CD4-positive, CD25-positive, alpha-beta regulatory T cell (primary cell): ENCODE measurements at regions not wholly inside any gene's neighbourhood (a gene's known extent, or its start where the extent isn't known, plus 50 kb on each side); places are given as distances from the start of the nearest gene placed in this dataset.

Experiments
- ATAC-seq, 2 donors: fragments of 150-1000 bp; cut with Tn5 transposase; one replicate each; pipeline ENCODE4 v1.10.0; 2021; ENCODE audit warnings: low read depth in 2 of 2, moderate number of reproducible peaks in 2 of 2, moderate library complexity in 1 of 2
- DNase-seq, 3 donors: peaks; one replicate each; pipeline versions ENCODE4 v3.0.0 to v3.0.0-alpha.2; 2012 to 2022; ENCODE audit warnings: mixed read lengths in 1 of 3
- H3K27ac ChIP-seq: one replicate; pipeline ENCODE4 v1.7.0; 2013; ENCODE audit warnings: mild to moderate bottlenecking, low read length; ENCODE audit not compliant: insufficient read depth, poor library complexity, severe bottlenecking
- H3K27me3 ChIP-seq: one replicate; pipeline ENCODE4 v1.7.0; 2013; ENCODE audit warnings: low read length; ENCODE audit not compliant: control insufficient read depth, insufficient read depth
- H3K36me3 ChIP-seq: one replicate; pipeline ENCODE4 v1.7.0; 2013; ENCODE audit warnings: mild to moderate bottlenecking, low read length, moderate library complexity; ENCODE audit not compliant: control insufficient read depth, insufficient read depth
- H3K4me1 ChIP-seq: 2 replicates; pipeline ENCODE4 v1.7.0; 2013; ENCODE audit warnings: mild to moderate bottlenecking, low read length; ENCODE audit not compliant: insufficient read depth, control insufficient read depth, poor library complexity, severe bottlenecking
- H3K4me3 ChIP-seq: one replicate; pipeline ENCODE4 v1.7.0; 2013; ENCODE audit warnings: low read depth, mild to moderate bottlenecking, low read length, moderate library complexity
- H3K9me3 ChIP-seq, 2 experiments: 1 replicate in 1 of 2; 2 replicates in 1 of 2; pipeline ENCODE4 v1.7.0; 2013; ENCODE audit warnings: low read length in 2 of 2, mild to moderate bottlenecking in 1 of 2, moderate library complexity in 1 of 2; ENCODE audit not compliant: control insufficient read depth in 2 of 2
- H3K27ac Mint-ChIP-seq, 3 donors: one replicate each; pipeline ENCODE4 v1.8.0; 2020 to 2022; ENCODE audit warnings: mild to moderate bottlenecking in 3 of 3, mixed read lengths in 3 of 3, moderate library complexity in 2 of 3
- H3K27me3 Mint-ChIP-seq: one replicate; pipeline ENCODE4 v1.8.0; 2022; ENCODE audit warnings: mild to moderate bottlenecking, mixed read lengths
- H3K36me3 Mint-ChIP-seq: one replicate; pipeline ENCODE4 v1.8.0; 2020; ENCODE audit warnings: mixed read lengths
- H3K4me1 Mint-ChIP-seq, 4 donors: one replicate each; pipeline ENCODE4 v1.8.0; 2020 to 2022; ENCODE audit warnings: mixed read lengths in 4 of 4, mild to moderate bottlenecking in 1 of 4
- H3K4me3 Mint-ChIP-seq, 4 donors: one replicate each; pipeline ENCODE4 v1.8.0; 2020 to 2022; ENCODE audit warnings: mild to moderate bottlenecking in 4 of 4, mixed read lengths in 4 of 4, moderate library complexity in 3 of 4
- H3K9me3 Mint-ChIP-seq, 7 donors: one replicate each; pipeline ENCODE4 v1.8.0; 2020 to 2022; ENCODE audit warnings: mixed read lengths in 7 of 7, mild to moderate bottlenecking in 3 of 7, moderate library complexity in 2 of 7

DNA sequence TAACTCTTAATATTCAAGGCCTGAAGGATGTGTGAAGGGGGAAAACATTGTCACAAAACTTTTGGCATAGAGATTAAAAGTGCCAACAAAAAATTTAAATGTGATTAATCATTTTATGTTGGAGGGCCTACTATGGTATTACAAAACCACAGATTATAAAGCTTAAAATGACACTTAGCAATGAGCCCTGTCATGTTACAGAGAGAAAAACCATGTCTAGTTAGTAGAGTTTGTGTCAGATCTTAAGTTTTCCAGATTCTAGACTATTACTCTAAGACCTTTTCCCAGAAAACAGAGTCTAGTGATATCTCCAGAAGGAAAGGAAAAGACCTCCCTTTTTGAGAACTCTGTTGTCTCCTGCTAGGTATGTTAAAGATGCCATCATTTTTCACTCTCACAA is 239.1 kb upstream of the DKK2 start:
- Mint-ChIP-seq H3K4me1 (no peaks in the 10 kb centered on the region), H3K27me3 (no peaks in the 10 kb centered on the region), H3K27ac (no peak overlapping the region), H3K9me3 (peaks cover 0 to 3% (median 0%) of the 10 kb centered on the region in 7 donors), H3K4me3 (no peak overlapping the region), H3K36me3 (no peaks in the 10 kb centered on the region)
- H3K27ac ChIP-seq, result no peak overlapping the region
- ATAC-seq, result no peak
- H3K36me3 ChIP-seq, result no peaks in the 10 kb centered on the region
- H3K27me3 ChIP-seq, result no peaks in the 10 kb centered on the region
- no peaks in the 10 kb centered on the region for H3K4me1 ChIP-seq
- DNase-seq, result no peak
- H3K9me3 ChIP-seq, result no peaks in the 10 kb centered on the region
- no peak overlapping the region for H3K4me3 ChIP-seq

DNA sequence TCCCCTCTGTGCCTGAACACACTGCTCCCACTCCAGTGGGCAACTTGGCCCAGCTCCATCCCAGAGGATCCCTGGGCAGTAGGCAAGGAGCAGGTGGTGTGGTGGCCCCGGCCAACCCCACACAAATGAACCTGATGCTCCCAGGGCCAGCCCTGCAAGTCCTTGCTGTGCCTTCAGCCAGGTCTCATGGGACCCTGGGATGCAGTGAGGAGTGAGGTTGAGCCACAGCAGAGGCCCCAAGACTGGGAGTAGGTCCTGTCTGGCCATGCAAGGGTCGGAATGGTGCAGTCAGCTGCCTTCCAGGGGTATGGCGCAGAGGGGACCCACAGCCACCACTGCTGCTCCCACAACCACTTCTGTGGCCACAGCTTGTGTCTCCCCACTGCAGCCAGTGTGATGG is 234.5 kb upstream of the DKK2 start:
- Histone ChIP-seq H3K9me3 (no peaks in the 10 kb centered on the region), H3K4me1 (no peaks in the 10 kb centered on the region), H3K36me3 (no peaks in the 10 kb centered on the region), H3K4me3 (no peak overlapping the region), H3K27ac (no peak overlapping the region), H3K27me3 (no peaks in the 10 kb centered on the region)
- H3K4me1 Mint-ChIP-seq, result no peaks in the 10 kb centered on the region
- ATAC-seq (no peak), DNase-seq (no peak)
- no peak overlapping the region for H3K4me3 Mint-ChIP-seq
- H3K27me3 Mint-ChIP-seq, result no peaks in the 10 kb centered on the region
- H3K27ac Mint-ChIP-seq, result no peak overlapping the region
- H3K9me3 Mint-ChIP-seq, result peaks cover 0 to 3% (median 0%) of the 10 kb centered on the region in 7 donors
- no peaks in the 10 kb centered on the region for H3K36me3 Mint-ChIP-seq

DNA sequence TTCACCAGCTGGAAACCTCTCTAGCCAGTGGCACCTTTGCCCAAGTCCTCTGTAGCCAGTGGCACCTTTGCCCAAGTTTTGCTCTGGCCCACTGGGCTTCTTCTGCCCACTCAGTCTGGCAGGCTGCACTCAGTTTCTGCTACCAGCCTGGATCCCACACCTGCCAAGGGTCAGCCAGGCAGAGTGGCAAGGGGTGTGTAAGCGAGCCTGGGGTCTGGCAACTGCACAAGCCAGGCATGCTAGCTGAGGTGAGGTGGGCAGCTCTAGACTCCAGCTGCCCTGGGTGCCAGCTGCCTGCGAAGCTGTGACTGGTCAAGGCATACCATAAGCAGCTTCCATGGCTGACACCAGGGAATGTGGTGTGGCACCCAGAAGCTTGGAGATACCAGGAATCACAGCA is 233.1 kb upstream of the DKK2 start:
- ATAC-seq (peak in 1 of 2 donors; percentile 37), DNase-seq (no peak)
- H3K9me3 Mint-ChIP-seq, result peaks cover 0 to 2% (median 0%) of the 10 kb centered on the region in 7 donors
- no peaks in the 10 kb centered on the region for H3K4me1 Mint-ChIP-seq
- Histone ChIP-seq H3K27ac (no peak overlapping the region), H3K27me3 (no peaks in the 10 kb centered on the region), H3K4me1 (no peaks in the 10 kb centered on the region), H3K36me3 (no peaks in the 10 kb centered on the region), H3K4me3 (no peak overlapping the region), H3K9me3 (no peaks in the 10 kb centered on the region)
- no peaks in the 10 kb centered on the region for H3K27me3 Mint-ChIP-seq
- no peak overlapping the region for H3K27ac Mint-ChIP-seq
- no peaks in the 10 kb centered on the region for H3K36me3 Mint-ChIP-seq
- H3K4me3 Mint-ChIP-seq, result no peak overlapping the region

GRCh38 chr4:107265859-107266258 is 229.7 kb upstream of the DKK2 start:
- Mint-ChIP-seq H3K27me3 (no peaks in the 10 kb centered on the region), H3K27ac (no peak overlapping the region), H3K4me3 (no peak overlapping the region), H3K9me3 (peaks cover 0 to 3% (median 0%) of the 10 kb centered on the region in 7 donors), H3K36me3 (no peaks in the 10 kb centered on the region), H3K4me1 (no peaks in the 10 kb centered on the region)
- no peak overlapping the region for H3K27ac ChIP-seq
- H3K4me1 ChIP-seq, result no peaks in the 10 kb centered on the region
- DNase-seq (no peak), ATAC-seq (no peak)
- no peak overlapping the region for H3K4me3 ChIP-seq
- H3K27me3 ChIP-seq, result no peaks in the 10 kb centered on the region
- no peaks in the 10 kb centered on the region for H3K9me3 ChIP-seq
- no peaks in the 10 kb centered on the region for H3K36me3 ChIP-seq

GRCh38 chr4:107261241-107261874 is 225.2 kb upstream of the DKK2 start:
- Mint-ChIP-seq H3K27me3 (no peaks in the 10 kb centered on the region), H3K27ac (no peak overlapping the region), H3K4me1 (no peaks in the 10 kb centered on the region), H3K9me3 (peaks cover 0 to 6% (median 0%) of the 10 kb centered on the region in 7 donors), H3K4me3 (no peak overlapping the region), H3K36me3 (no peaks in the 10 kb centered on the region)
- Histone ChIP-seq H3K9me3 (no peaks in the 10 kb centered on the region), H3K27me3 (no peaks in the 10 kb centered on the region), H3K27ac (no peak overlapping the region), H3K4me3 (no peak overlapping the region), H3K36me3 (no peaks in the 10 kb centered on the region), H3K4me1 (no peaks in the 10 kb centered on the region)
- ATAC-seq (no peak), DNase-seq (no peak)

DNA sequence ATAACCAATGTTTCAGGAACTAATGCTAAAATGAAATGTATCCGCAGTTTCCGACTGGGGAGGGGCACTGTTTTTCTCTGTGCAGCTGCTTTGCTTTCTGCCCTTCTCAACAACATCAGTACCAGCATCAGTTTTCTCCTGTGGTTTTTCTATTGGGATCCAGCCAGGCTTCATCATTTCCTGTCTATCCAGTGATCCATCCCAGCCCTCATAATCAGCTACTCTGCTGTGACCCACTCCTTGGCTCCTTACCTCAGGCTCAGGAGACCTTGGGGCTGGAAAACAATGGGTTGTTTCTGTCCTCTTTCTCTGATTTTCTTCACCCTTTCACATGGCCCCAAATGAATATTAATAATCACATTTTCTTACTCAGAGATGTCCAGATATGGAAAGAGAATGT is 222.2 kb upstream of the DKK2 start:
- ATAC-seq, result no peak
- H3K27ac Mint-ChIP-seq, result no peak overlapping the region
- no peak overlapping the region for H3K27ac ChIP-seq
- no peaks in the 10 kb centered on the region for H3K27me3 ChIP-seq
- no peaks in the 10 kb centered on the region for H3K4me1 Mint-ChIP-seq
- H3K4me3 ChIP-seq, result no peak overlapping the region
- no peaks in the 10 kb centered on the region for H3K9me3 ChIP-seq
- H3K4me1 ChIP-seq, result no peaks in the 10 kb centered on the region
- no peaks in the 10 kb centered on the region for H3K36me3 Mint-ChIP-seq
- H3K36me3 ChIP-seq, result no peaks in the 10 kb centered on the region
- no peaks in the 10 kb centered on the region for H3K27me3 Mint-ChIP-seq
- no peak for DNase-seq
- no peak overlapping the region for H3K4me3 Mint-ChIP-seq
- H3K9me3 Mint-ChIP-seq, result peaks cover 0 to 6% (median 0%) of the 10 kb centered on the region in 7 donors

- H3K27ac ChIP-seq, result no peak overlapping the region
- Mint-ChIP-seq H3K27ac (no peak overlapping the region), H3K27me3 (no peaks in the 10 kb centered on the region), H3K4me1 (no peaks in the 10 kb centered on the region), H3K9me3 (peaks cover 0 to 4% (median 0%) of the 10 kb centered on the region in 7 donors), H3K36me3 (no peaks in the 10 kb centered on the region), H3K4me3 (no peak overlapping the region)
- no peaks in the 10 kb centered on the region for H3K36me3 ChIP-seq
- H3K9me3 ChIP-seq, result no peaks in the 10 kb centered on the region
- no peaks in the 10 kb centered on the region for H3K27me3 ChIP-seq
- H3K4me3 ChIP-seq, result no peak overlapping the region
- ATAC-seq, result no peak
- H3K4me1 ChIP-seq, result no peaks in the 10 kb centered on the region
- DNase-seq, result no peak
Measured at GRCh38 chr4:107255596-107255995, 219.5 kb upstream of the DKK2 start.

DNA sequence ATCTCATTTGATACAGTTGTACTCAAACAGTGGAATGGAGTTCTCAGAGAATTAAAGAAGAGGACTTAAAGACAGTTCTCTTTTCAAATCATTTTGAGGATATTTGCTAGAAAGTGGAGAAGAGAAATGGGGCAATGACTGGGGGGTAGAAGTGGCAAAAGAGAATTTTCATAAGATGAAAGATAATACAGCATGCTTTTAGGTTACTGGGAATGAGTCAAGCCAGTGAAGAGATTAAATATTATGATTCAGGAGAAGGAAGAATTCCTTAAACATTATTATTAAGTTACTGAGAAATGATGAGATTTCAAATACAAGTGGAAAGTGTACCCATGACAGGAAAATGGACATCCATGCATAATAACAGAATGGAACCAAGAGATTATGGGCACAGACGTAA is 219.0 kb upstream of the DKK2 start:
- Histone ChIP-seq H3K36me3 (no peaks in the 10 kb centered on the region), H3K4me3 (no peak overlapping the region), H3K9me3 (no peaks in the 10 kb centered on the region), H3K27me3 (no peaks in the 10 kb centered on the region), H3K4me1 (no peaks in the 10 kb centered on the region), H3K27ac (no peak overlapping the region)
- Mint-ChIP-seq H3K27ac (no peak overlapping the region), H3K36me3 (no peaks in the 10 kb centered on the region), H3K27me3 (no peaks in the 10 kb centered on the region), H3K4me1 (no peaks in the 10 kb centered on the region), H3K4me3 (no peak overlapping the region), H3K9me3 (peaks cover 0 to 1% (median 0%) of the 10 kb centered on the region in 7 donors)
- ATAC-seq (no peak), DNase-seq (no peak)
